Kidney epithelial cell (primary cell): ENCODE measurements at regions not wholly inside any gene's neighbourhood (a gene's known extent, or its start where the extent isn't known, plus 50 kb on each side); places are given as distances from the start of the nearest gene placed in this dataset.
A peak's percentile ranks its signal among the peaks of the same experiment; 100 is the strongest.

Experiments
- DNase-seq: peaks from one replicate; pipeline ENCODE4 v3.0.0-alpha.2; 2010; ENCODE audit warnings: low read depth
- H3K27me3 ChIP-seq: 2 replicates; pipeline ENCODE4 v1.6.0; 2011; ENCODE audit warnings: low read length; ENCODE audit not compliant: control insufficient read depth, insufficient read depth
- H3K36me3 ChIP-seq: 2 replicates; pipeline ENCODE4 v1.5.1; 2011; ENCODE audit warnings: low read length; ENCODE audit not compliant: control insufficient read depth, insufficient read depth
- H3K4me3 ChIP-seq: 2 replicates; pipeline ENCODE4 v1.5.1; 2011; ENCODE audit warnings: low read depth, mild to moderate bottlenecking, control low read depth, low read length
- TF ChIP-seq, protein P1 (sequence below): IDR thresholded peaks from 2 replicates; pipeline ENCODE4 v1.5.1; 2011; ENCODE audit warnings: mild to moderate bottlenecking, moderate library complexity, low read length, control low read depth, inconsistent platforms; ENCODE audit not compliant: insufficient read depth, poor library complexity, severe bottlenecking

DNA sequence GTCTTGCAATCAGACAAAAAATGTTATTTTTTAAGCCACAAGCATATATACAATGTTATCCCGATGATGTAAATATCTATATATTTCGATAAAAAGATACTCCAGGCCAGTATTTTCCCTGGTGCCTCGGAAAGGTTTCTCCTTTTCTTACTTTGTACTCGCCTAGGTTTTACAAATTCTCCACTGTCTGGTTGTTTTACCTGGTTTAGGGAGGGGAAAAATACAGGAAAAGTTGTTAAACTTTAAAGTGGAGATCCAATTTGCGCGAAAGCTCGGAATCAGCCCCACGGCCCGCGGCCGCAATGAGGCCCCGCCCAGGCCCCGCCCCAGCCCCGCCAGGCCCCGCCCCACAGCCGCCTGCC, 58.4 kb upstream of the WNT7B start:
- Histone ChIP-seq H3K27me3 (no peaks in the 10 kb centered on the region), H3K4me3 (peak overlapping the region; percentile 55), H3K36me3 (no peaks in the 10 kb centered on the region)
- TF ChIP-seq, protein P1, sequence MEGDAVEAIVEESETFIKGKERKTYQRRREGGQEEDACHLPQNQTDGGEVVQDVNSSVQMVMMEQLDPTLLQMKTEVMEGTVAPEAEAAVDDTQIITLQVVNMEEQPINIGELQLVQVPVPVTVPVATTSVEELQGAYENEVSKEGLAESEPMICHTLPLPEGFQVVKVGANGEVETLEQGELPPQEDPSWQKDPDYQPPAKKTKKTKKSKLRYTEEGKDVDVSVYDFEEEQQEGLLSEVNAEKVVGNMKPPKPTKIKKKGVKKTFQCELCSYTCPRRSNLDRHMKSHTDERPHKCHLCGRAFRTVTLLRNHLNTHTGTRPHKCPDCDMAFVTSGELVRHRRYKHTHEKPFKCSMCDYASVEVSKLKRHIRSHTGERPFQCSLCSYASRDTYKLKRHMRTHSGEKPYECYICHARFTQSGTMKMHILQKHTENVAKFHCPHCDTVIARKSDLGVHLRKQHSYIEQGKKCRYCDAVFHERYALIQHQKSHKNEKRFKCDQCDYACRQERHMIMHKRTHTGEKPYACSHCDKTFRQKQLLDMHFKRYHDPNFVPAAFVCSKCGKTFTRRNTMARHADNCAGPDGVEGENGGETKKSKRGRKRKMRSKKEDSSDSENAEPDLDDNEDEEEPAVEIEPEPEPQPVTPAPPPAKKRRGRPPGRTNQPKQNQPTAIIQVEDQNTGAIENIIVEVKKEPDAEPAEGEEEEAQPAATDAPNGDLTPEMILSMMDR = no peak
- DNase-seq = no peak

DNA sequence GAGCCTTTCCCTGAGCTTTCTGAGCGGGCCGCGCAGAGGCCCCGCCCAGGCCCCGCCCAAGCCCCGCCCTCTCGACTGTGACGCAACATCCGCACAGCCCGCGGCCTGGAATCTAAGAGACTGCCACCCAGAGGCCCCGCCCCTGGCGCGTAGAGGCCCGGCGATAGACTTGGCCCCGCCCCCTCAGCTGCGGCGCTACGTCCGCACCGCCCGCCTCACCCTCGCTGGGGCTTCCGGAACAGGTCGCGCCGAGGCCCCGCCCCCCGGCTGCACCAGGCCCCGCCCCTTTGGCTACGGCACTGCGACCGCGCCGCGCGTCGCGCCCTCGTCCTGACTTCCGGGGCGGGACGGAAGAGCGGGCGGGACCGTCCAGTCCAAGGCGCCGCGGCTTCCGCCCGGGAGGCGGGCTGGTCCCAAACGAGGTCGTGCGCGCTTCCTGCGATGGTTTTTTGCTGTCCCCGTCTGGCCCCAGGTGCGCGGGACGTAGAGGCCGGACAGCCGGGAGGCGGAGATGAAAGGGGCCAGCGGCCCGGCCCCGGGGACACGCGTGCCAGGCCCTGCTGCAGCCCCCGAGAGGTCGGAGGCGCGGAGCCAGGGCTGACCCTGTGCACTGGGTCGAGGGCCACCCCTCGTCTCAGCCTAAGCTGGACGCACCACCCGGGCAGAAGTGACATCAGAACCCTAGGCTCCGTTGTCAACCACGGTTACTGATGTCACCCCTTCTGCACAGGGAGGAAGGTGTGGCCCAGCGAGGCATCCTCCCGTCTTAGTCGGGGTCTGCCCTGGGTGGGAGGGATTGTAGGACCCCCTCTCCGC, 59.0 kb upstream of the WNT7B start:
- peak overlapping the region; percentile 67 for H3K4me3 ChIP-seq
- H3K36me3 ChIP-seq = no peaks in the 10 kb centered on the region
- peak; percentile 92 for DNase-seq
- no peaks in the 10 kb centered on the region for H3K27me3 ChIP-seq
- TF ChIP-seq, protein P1 = no peak

GRCh38 chr22:46036558-46037408, 59.8 kb upstream of the WNT7B start:
- Histone ChIP-seq H3K27me3 (no peaks in the 10 kb centered on the region), H3K36me3 (no peaks in the 10 kb centered on the region), H3K4me3 (peak overlapping the region; percentile 67)
- no peak for DNase-seq
- TF ChIP-seq, protein P1 = peak; percentile 64

GRCh38 chr22:46038174-46038487, 61.2 kb upstream of the WNT7B start:
- TF ChIP-seq, protein P1 = no peak
- Histone ChIP-seq H3K27me3 (no peaks in the 10 kb centered on the region), H3K36me3 (no peaks in the 10 kb centered on the region), H3K4me3 (no peak overlapping the region)
- no peak for DNase-seq

DNA sequence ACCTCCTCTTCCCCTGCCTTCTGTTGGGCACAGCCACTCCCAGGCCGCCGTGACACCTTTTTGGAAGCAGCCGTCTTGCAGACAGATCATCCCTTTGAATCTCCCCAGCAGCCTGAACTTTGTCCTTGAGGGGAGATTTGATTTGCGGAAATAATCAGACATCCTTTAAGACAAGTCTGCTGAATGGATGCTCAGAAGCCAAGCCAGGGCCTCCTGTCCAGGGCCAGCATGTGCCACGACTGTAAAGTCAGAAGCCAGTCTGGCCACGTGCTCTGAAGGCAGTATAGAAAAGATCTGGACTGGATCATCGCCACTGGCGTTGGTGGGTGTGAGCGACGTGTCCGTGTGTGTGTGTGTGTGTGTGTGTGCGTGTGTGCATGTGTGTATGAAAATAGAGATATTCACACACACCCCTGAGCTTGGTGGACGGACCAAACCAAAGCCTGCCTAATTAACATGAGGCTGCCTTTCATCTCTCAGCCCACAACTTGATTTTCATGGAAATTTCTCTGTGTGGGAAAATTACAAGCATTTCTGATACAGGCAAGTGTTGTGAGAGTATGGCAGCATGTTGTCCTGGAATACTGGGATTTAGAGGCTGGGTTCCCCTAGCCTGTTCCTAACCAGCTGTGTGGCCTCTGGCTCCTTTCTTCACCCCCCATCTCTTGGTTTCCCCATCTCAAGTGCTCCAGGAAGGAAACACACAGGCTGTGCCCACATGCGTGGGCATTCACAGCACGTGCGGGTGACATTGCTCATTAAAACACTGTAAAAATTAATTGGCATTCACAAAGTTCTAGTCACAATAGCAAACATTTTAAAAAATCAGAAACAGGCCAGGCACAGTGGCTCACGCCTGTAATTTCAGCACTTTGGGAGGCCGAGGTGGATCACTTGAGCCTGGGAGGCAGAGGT, 61.8 kb upstream of the WNT7B start:
- no peak for DNase-seq
- no peak overlapping the region for H3K4me3 ChIP-seq
- TF ChIP-seq, protein P1 = no peak

More for the DNA sequence above, 61.8 kb upstream of the WNT7B start:
- Histone ChIP-seq H3K27me3 (no peaks in the 10 kb centered on the region), H3K36me3 (no peaks in the 10 kb centered on the region)
